C4-2B (cell line): ENCODE measurements at regions not wholly inside any gene's neighbourhood (a gene's known extent, or its start where the extent isn't known, plus 50 kb on each side); places are given as distances from the start of the nearest gene placed in this dataset.

Source experiments
- H3K27ac ChIP-seq: fragments of 450-650 bp; 2 replicates; pipeline ENCODE4 v1.5.1; 2017
- CTCF ChIP-seq: fragments of 450-650 bp; conservative IDR thresholded peaks from 2 replicates; pipeline ENCODE4 v1.5.1; 2017; ENCODE audit warnings: mild to moderate bottlenecking
- ZFX ChIP-seq: fragments of 450-650 bp; IDR thresholded peaks from 2 replicates; pipeline ENCODE4 v1.6.1; 2017

- no peak for TF ChIP-seq CTCF
- H3K27ac ChIP-seq: no peak overlapping the region
Observed at GRCh38 chr1:220385158-220385557, 112.9 kb upstream of the RAB3GAP2 start.

- TF ChIP-seq CTCF (no peak), ZFX (no peak)
- no peak overlapping the region for H3K27ac ChIP-seq
Observed at GRCh38 chr1:220382994-220383393, 110.7 kb upstream of the RAB3GAP2 start.

DNA sequence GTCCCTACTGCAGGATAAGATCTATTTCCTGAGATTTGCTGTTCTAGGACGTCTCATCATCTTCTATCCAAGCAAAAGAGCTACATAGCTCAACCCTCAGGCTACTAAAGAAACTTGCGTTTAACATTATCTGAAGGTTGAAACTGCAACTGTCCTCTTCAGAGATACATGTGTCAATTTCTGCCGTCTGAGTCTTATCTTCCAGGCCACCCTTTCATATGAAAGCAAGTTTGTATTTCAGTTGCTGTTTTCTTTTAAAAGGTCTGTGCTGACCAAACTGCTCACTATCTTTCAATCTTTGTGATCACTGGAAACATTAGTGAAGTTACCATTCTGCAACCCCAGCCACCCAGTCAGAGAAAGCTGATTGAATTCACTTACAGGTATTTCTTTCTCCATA lies 108.6 kb upstream of the RAB3GAP2 start:
- H3K27ac ChIP-seq: no peak overlapping the region
- TF ChIP-seq ZFX (no peak), CTCF (no peak)

- no peak overlapping the region for H3K27ac ChIP-seq
- TF ChIP-seq ZFX (no peak), CTCF (no peak)
Observed at GRCh38 chr1:220378571-220379302, 106.5 kb upstream of the RAB3GAP2 start.

- H3K27ac ChIP-seq: no peak overlapping the region
- TF ChIP-seq ZFX (no peak), CTCF (no peak)
Observed at GRCh38 chr1:220375715-220376114, 103.5 kb upstream of the RAB3GAP2 start.

- TF ChIP-seq CTCF: no peak
- TF ChIP-seq ZFX: no peak
- H3K27ac ChIP-seq: no peak overlapping the region
Observed at GRCh38 chr1:220374449-220374848, 102.2 kb upstream of the RAB3GAP2 start.

DNA sequence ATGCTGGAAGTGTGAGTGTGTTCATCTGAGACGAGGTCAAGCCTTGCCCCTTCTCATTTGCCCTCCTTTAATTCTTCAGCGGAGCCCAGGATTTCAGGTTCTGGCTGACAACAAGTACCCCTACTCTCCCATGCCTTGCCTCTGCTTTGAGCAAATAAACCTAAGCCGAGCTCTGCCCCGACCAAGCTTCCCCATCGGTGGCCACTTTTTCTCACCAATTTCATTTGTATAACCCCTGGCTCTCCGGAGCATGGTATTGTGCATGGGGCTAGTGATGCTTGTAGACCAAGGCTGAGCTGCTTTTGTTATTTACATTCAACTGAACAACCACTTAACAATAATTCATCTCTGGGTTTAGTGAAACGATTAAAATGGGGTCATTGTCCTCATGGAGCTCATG lies 100.2 kb upstream of the RAB3GAP2 start:
- TF ChIP-seq CTCF: no peak
- no peak for TF ChIP-seq ZFX
- H3K27ac ChIP-seq: no peak overlapping the region
